GM21528 (cell line): ENCODE measurements at regions not wholly inside any gene's neighbourhood (a gene's known extent, or its start where the extent isn't known, plus 50 kb on each side); places are given as distances from the start of the nearest gene placed in this dataset.
A peak's percentile ranks its signal among the peaks of the same experiment; 100 is the strongest.

Experiments
- ATAC-seq: cut with Tn5 transposase; IDR thresholded peaks from one replicate; pipeline ENCODE4 v1.9.1; 2021; ENCODE audit warnings: mild to moderate bottlenecking, moderate library complexity; ENCODE audit not compliant: unreplicated experiment, low FRiP score

- no peak for ATAC-seq
These were observed 87.9 kb downstream of the RHOU start for GRCh38 chr1:228823200-228823599.

GRCh38 chr1:228824366-228824765 is 89.1 kb downstream of the RHOU start:
- no peak for ATAC-seq

GRCh38 chr1:228825041-228825440 is 89.8 kb downstream of the RHOU start:
- no peak for ATAC-seq

GRCh38 chr1:228825840-228826484 is 90.7 kb downstream of the RHOU start:
- peak; percentile 76 for ATAC-seq

GRCh38 chr1:228827019-228827418 is 91.7 kb downstream of the RHOU start:
- ATAC-seq: no peak

- ATAC-seq: no peak
These were observed 92.9 kb downstream of the RHOU start for GRCh38 chr1:228828151-228828550.

- ATAC-seq: no peak
These were observed 95.1 kb downstream of the RHOU start for GRCh38 chr1:228830185-228830953.

- peak; percentile 71 for ATAC-seq
These were observed 95.7 kb downstream of the RHOU start for GRCh38 chr1:228830954-228831481.

- no peak for ATAC-seq
These were observed 98.8 kb downstream of the RHOU start for GRCh38 chr1:228833911-228834688.

- ATAC-seq: no peak
These were observed 100.2 kb downstream of the RHOU start for GRCh38 chr1:228835456-228835855.

- ATAC-seq: no peak
These were observed 100.6 kb downstream of the RHOU start for GRCh38 chr1:228835911-228836310.

- no peak for ATAC-seq
These were observed 101.1 kb downstream of the RHOU start for GRCh38 chr1:228836427-228836826.

GRCh38 chr1:228837032-228837431 is 101.8 kb downstream of the RHOU start:
- ATAC-seq: no peak

- no peak for ATAC-seq
These were observed 102.8 kb downstream of the RHOU start for GRCh38 chr1:228837817-228838716.

- no peak for ATAC-seq
These were observed 103.6 kb downstream of the RHOU start for GRCh38 chr1:228838717-228839500.

- no peak for ATAC-seq
These were observed 104.4 kb downstream of the RHOU start for GRCh38 chr1:228839656-228840055.

GRCh38 chr1:228841632-228842031 is 106.4 kb downstream of the RHOU start:
- no peak for ATAC-seq

GRCh38 chr1:228842094-228842775 is 107.0 kb downstream of the RHOU start:
- ATAC-seq: no peak

GRCh38 chr1:228845101-228845500 is 109.8 kb downstream of the RHOU start:
- ATAC-seq: no peak
